ENCODE measurements at regions not wholly inside any gene's neighbourhood (a gene's known extent, or its start where the extent isn't known, plus 50 kb on each side); places are given as distances from the start of the nearest gene placed in this dataset.

- H3K9me3 Mint-ChIP-seq, result peaks cover 4% of the 10 kb centered on the region; the same call in 1 of the 2 replicates
- H3K4me3 Mint-ChIP-seq, result no peak overlapping the region
- peaks cover 4% of the 10 kb centered on the region; the same call in 1 of the 2 replicates for H3K36me3 Mint-ChIP-seq (ENCODE audit: low read depth)
- H3K27me3 Mint-ChIP-seq (ENCODE audit: insufficient read depth), result no peaks in the 10 kb centered on the region; the same call in 1 of the 2 replicates
- H3K4me1 Mint-ChIP-seq (ENCODE audit: low read depth), result 0 out of 2 replicates have a peak, but pooled peaks cover 4% of the 10 kb centered on the region
- no peak overlapping the region for H3K27ac Mint-ChIP-seq
- TF ChIP-seq CTCF (IDR thresholded peaks at IDR 0.05), result no peak
- DNase-seq, result no peak
These were observed 86.6 kb upstream of the BDNF start for GRCh38 chr11:27786864-27787263.

DNA sequence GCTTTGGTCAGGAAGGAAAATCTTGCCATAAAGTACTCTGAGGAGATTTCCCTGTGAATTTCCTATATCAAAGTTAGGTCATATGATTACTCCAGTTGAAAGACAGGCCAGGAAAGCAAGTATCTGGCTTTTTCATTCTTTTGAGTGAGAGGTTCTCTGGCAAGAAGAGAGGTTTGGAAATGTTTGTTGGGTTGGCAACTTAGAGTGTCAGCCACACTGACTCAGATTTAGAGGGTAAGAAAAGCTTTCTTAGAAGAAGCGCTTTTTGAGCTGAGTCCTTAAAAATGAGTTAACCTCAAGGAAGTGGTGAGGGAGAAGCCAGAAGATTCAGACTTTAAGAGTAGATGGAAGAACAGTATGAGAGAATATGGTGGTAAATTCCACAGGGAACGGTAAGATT lies 86.1 kb upstream of the BDNF start:
- no peak overlapping the region for H3K4me3 Mint-ChIP-seq
- peaks cover 1% of the 10 kb centered on the region; the same call in 1 of the 2 replicates for H3K9me3 Mint-ChIP-seq
- H3K27me3 Mint-ChIP-seq (ENCODE audit: insufficient read depth), result no peaks in the 10 kb centered on the region; the same call in 1 of the 2 replicates
- H3K36me3 Mint-ChIP-seq (ENCODE audit: low read depth), result no peaks in the 10 kb centered on the region; the same call in 1 of the 2 replicates
- H3K4me1 Mint-ChIP-seq (ENCODE audit: low read depth), result 0 out of 2 replicates have a peak, but pooled peaks cover 4% of the 10 kb centered on the region
- no peak for DNase-seq
- no peak for TF ChIP-seq CTCF (IDR thresholded peaks at IDR 0.05)
- H3K27ac Mint-ChIP-seq, result no peak overlapping the region

DNA sequence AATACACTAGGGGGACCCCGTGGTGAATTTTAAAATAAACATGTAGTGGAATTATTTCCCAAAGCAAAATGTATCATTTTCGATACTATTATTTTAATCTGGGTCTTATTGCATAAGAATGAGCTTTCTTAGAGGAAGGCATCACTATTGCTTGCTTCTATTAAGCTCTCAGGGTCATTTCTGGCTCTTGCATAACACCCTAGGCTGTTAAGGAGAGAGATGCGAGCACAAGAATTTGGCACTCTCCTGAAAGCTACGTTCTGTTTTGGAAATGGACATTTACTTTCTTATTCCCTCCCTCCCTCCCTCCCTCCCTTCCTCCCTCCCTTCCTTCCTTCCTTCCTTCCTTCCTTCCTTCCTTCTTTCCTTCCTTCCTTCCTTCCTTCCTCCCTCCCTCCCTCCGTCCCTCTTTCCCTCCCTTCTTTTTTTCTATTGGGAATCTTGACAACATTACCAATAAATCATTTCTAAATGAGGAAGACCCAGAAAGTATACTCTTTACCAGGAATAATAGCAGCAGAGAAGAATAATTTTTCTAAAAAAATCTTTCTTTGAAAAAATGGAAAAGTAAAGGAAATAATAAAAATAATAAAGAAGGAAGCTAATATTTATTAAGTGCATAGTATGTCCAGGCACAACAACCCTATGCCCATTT lies 83.6 kb upstream of the BDNF start:
- H3K4me1 Mint-ChIP-seq (ENCODE audit: low read depth), result 0 out of 2 replicates have a peak, but pooled peaks cover 4% of the 10 kb centered on the region
- no peaks in the 10 kb centered on the region for H3K36me3 Mint-ChIP-seq (ENCODE audit: low read depth)
- no peaks in the 10 kb centered on the region for H3K27me3 Mint-ChIP-seq (ENCODE audit: insufficient read depth)
- DNase-seq, result no peak
- H3K4me3 Mint-ChIP-seq, result no peak overlapping the region
- no peaks in the 10 kb centered on the region for H3K9me3 Mint-ChIP-seq
- peak; percentile 42 for TF ChIP-seq CTCF (IDR thresholded peaks at IDR 0.05)
- H3K27ac Mint-ChIP-seq, result no peak overlapping the region

DNA sequence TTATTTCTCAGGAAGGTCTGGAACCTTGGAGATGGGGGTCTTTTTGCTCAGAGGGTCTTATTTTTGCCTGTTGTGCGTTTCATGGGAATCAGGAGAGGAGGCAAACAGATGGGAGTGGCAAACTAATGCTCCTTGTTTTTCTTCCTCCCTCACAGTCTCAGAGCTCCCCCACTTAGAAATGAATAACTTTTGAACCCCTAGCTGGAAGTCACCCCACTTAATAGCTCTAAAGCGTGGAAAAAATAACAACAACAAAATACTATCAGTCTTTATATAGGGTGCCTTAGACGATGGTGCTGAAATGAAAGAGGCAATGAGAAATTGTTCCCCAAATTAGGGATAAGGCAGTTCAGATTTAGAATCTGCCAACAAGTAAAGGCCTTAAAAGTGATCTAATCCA lies 76.8 kb upstream of the BDNF start:
- peaks cover 9% of the 10 kb centered on the region for H3K4me1 Mint-ChIP-seq (ENCODE audit: low read depth)
- no peak for TF ChIP-seq CTCF (IDR thresholded peaks at IDR 0.05)
- no peaks in the 10 kb centered on the region for H3K36me3 Mint-ChIP-seq (ENCODE audit: low read depth)
- no peak overlapping the region for H3K27ac Mint-ChIP-seq
- no peaks in the 10 kb centered on the region for H3K9me3 Mint-ChIP-seq
- H3K4me3 Mint-ChIP-seq, result peak overlapping the region; percentile 42; the same call in 1 of the 2 replicates
- no peak for DNase-seq
- H3K27me3 Mint-ChIP-seq (ENCODE audit: insufficient read depth), result no peaks in the 10 kb centered on the region

DNA sequence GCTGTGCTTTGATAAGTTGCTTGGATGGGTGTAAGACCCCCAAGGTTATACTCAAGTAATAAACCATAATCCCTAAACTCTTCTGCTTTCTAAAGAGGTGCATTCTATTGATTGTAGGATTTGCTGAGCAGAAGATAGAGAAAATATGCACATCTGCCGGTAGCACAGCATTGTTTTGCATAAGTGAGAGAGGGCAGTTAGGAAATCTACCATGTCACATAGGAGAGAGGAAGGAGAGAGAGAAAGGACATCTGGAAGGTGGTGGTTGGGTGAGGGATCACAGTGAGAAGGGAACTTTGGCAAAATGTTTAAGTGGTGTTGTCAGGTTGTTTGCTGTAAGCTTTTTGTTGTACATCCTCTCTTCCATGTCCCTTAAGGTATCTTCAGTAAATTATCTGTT lies 73.6 kb upstream of the BDNF start:
- Mint-ChIP-seq H3K36me3 (ENCODE audit: low read depth) (no peaks in the 10 kb centered on the region), H3K4me1 (ENCODE audit: low read depth) (peaks cover 23% of the 10 kb centered on the region), H3K27ac (no peak overlapping the region), H3K27me3 (ENCODE audit: insufficient read depth) (no peaks in the 10 kb centered on the region), H3K4me3 (no peak overlapping the region), H3K9me3 (no peaks in the 10 kb centered on the region)
- no peak for TF ChIP-seq CTCF (IDR thresholded peaks at IDR 0.05)
- no peak for DNase-seq

Measured in HFFc6 (cell line).